ENCODE measurements at regions not wholly inside any gene's neighbourhood (a gene's known extent, or its start where the extent isn't known, plus 50 kb on each side); places are given as distances from the start of the nearest gene placed in this dataset.

- TF ChIP-seq POLR2AphosphoS5 (IDR thresholded peaks at IDR 0.05; ENCODE audit: borderline replicate concordance, low read depth, low read length) (no peak), EZH2 (IDR thresholded peaks at IDR 0.05) (no peak), FOXP2 (optimal IDR thresholded peaks at IDR 0.05; ENCODE audit: control extremely low read depth, extremely low read length, insufficient read depth) (no peak)
Observed at GRCh38 chr6:87900160-87900698, 147.4 kb upstream of the SPACA1 start.

Measured in SK-N-MC (cell line).